ENCODE measurements at regions not wholly inside any gene's neighbourhood (a gene's known extent, or its start where the extent isn't known, plus 50 kb on each side); places are given as distances from the start of the nearest gene placed in this dataset.
A peak's percentile ranks its signal among the peaks of the same experiment; 100 is the strongest.

GRCh38 chr7:81473236-81473635, 296.6 kb downstream of the HGF start:
- H3K36me3 ChIP-seq: no peaks in the 10 kb centered on the region

GRCh38 chr7:81470724-81471379, 299.0 kb downstream of the HGF start:
- H3K36me3 ChIP-seq: no peaks in the 10 kb centered on the region
- no peak overlapping the region for H3K4me3 ChIP-seq (ENCODE audit: low read depth in 1 of 2, low read length in 1 of 2)
- H3K27me3 ChIP-seq: no peaks in the 10 kb centered on the region
- no peak overlapping the region for H3K27ac ChIP-seq
- H3K4me1 ChIP-seq (ENCODE audit: control insufficient read depth in 1 of 2, insufficient read depth in 1 of 2, low read depth in 1 of 2, low read length in 1 of 2): no peaks in the 10 kb centered on the region
- no peaks in the 10 kb centered on the region for H3K9me3 ChIP-seq
- TF ChIP-seq CTCF (IDR thresholded peaks at IDR 0.05): no peak

More at GRCh38 chr7:81473236-81473635, 296.6 kb downstream of the HGF start:
- no peak overlapping the region for H3K4me3 ChIP-seq (ENCODE audit: low read depth in 1 of 2, low read length in 1 of 2)
- H3K4me1 ChIP-seq (ENCODE audit: control insufficient read depth in 1 of 2, insufficient read depth in 1 of 2, low read depth in 1 of 2, low read length in 1 of 2): no peaks in the 10 kb centered on the region
- no peak overlapping the region for H3K27ac ChIP-seq
- H3K27me3 ChIP-seq: no peaks in the 10 kb centered on the region
- TF ChIP-seq CTCF (IDR thresholded peaks at IDR 0.05): no peak
- H3K9me3 ChIP-seq: no peaks in the 10 kb centered on the region

- Histone ChIP-seq H3K27me3 (no peaks in the 10 kb centered on the region), H3K9me3 (no peaks in the 10 kb centered on the region), H3K27ac (no peak overlapping the region), H3K4me3 (ENCODE audit: low read depth in 1 of 2, low read length in 1 of 2) (no peak overlapping the region), H3K36me3 (no peaks in the 10 kb centered on the region), H3K4me1 (ENCODE audit: control insufficient read depth in 1 of 2, insufficient read depth in 1 of 2, low read depth in 1 of 2, low read length in 1 of 2) (no peaks in the 10 kb centered on the region)
- TF ChIP-seq CTCF (IDR thresholded peaks at IDR 0.05): peak; percentile 54
Measured at GRCh38 chr7:81469869-81470723, 299.8 kb downstream of the HGF start.

- Histone ChIP-seq H3K27me3 (no peaks in the 10 kb centered on the region), H3K36me3 (no peaks in the 10 kb centered on the region), H3K9me3 (no peaks in the 10 kb centered on the region), H3K4me3 (ENCODE audit: low read depth in 1 of 2, low read length in 1 of 2) (no peak overlapping the region), H3K4me1 (ENCODE audit: control insufficient read depth in 1 of 2, insufficient read depth in 1 of 2, low read depth in 1 of 2, low read length in 1 of 2) (no peaks in the 10 kb centered on the region), H3K27ac (no peak overlapping the region)
- no peak for TF ChIP-seq CTCF (IDR thresholded peaks at IDR 0.05)
Measured at GRCh38 chr7:81469153-81469868, 300.5 kb downstream of the HGF start.

GRCh38 chr7:81468526-81468925, 301.3 kb downstream of the HGF start:
- Histone ChIP-seq H3K27me3 (no peaks in the 10 kb centered on the region), H3K27ac (no peak overlapping the region), H3K4me1 (ENCODE audit: control insufficient read depth in 1 of 2, insufficient read depth in 1 of 2, low read depth in 1 of 2, low read length in 1 of 2) (no peaks in the 10 kb centered on the region), H3K9me3 (no peaks in the 10 kb centered on the region), H3K36me3 (no peaks in the 10 kb centered on the region), H3K4me3 (ENCODE audit: low read depth in 1 of 2, low read length in 1 of 2) (no peak overlapping the region)
- TF ChIP-seq CTCF (IDR thresholded peaks at IDR 0.05): no peak

Measured in neutrophil (primary cell).